ENCODE measurements at regions not wholly inside any gene's neighbourhood (a gene's known extent, or its start where the extent isn't known, plus 50 kb on each side); places are given as distances from the start of the nearest gene placed in this dataset.
"Not testable (repeated sequence)": the region's sequence is repeated elsewhere in the genome, so short reads cannot be mapped to it uniquely, and the experiment has no call there.

DNA sequence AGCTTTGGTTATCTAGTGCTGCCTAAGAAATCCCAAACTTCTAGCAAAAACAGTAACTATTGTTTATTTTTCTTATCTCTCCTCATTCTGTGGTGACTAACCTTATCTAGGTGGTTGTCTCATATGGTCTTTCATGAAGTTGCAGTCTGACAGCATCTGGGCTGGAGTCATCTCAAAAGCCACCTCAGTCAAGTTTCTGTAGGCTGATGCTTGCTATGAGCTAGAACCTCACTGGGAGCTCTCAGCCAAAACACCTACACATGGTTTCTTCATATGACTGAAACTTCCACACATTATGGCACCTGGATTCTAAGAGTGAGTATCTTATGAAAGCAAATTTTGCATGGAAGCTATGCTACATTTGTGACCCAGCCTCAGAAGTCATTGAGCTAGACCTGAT, 596.4 kb upstream of the VRK2 start:
- DNase-seq: no peak

DNA sequence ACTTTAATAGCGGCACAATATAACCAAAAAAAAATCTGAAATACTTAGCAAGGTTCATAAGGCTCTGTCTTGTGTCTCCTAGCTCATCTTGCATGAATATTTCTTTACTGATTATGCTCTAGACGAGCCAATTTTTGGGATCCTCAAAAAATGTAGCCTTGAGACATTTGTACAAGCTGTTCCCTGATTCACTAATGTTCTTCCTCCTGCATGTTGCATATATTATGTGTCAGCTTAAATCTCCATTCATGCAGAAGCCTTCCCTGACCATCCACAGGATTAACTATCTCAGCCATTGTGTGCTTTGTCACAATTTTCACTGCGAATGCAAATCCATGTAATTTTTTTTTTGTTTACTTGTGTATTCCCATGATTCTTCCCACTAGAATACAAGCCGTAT, 594.0 kb upstream of the VRK2 start:
- no peak for DNase-seq

DNA sequence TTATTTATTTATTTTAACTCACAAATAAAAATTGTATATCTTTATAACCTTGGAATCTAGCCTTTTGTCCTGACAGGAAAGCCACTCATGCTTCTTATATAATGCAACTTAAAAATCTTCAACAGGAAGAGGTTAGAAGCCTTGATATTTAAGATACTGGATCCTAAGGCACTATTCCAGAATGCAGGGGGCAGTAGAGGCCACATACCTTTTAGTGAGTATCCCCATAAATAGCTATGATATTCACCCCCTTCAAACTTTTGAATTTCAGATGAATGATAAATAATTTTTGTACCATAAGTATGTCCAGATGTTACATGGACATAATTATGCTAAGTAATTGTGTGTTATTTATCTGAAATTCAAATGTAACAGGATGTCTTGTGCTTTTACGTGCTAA, 592.7 kb upstream of the VRK2 start:
- DNase-seq: no peak

DNA sequence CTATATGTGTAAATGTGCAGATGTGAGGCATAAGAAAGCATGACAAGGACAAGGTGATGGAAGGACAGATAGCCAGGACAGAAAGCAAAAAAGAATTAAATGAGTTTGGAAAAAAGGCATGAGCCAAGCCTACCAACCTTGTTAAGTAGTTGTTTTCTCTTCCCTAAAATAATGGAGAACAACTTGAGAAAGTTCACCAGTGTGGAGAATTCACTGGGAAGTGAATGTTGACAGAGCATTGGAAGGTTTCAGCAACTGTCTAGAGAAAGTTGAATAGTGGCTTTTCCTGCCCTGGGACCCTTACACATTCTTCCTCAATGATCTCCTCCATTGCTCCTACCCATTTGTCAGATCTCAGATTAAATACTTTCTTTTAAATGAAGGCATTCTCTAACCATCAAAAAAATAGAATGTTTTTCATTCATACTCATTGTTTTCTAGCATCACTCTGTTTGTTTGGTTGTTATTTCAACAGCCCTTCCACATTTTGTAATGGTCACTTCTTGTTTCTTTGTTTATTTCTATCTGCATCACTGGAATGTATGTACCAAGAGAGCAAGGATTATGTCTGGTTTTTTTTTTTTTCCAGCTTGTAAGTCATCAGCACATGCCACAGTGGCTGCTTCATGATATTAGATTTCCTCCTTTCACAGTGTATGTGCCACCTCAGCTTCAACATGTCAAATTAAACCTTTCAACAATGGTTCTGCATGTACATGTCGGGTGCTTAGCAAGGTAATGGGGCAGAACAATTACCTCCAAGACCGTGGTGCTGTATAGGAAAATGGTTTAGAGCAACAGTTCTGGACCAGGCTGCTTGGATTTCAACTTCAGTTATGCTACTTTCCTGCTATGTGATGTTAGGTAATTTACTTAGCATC, 586.0 kb upstream of the VRK2 start:
- no peak for DNase-seq

DNA sequence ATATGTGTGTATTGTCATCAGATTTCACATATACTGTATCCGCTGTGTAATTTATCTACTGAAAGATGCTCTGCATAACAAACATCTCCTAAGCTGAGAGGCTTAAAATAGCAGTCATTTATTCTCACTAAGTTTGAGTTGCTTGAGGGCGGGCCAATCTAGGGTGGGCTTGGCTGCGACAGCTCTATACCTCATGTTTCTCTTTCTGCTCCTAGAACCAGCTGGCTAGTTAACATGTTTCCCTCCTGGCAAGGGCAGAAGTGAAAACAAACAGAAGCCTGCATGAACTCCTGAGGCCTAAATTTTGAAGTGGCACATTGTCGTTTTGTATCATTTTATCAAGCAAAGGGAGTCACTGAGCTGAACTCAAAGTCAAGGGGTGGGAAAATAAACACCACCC, 585.0 kb upstream of the VRK2 start:
- peak; percentile 10 for DNase-seq

DNA sequence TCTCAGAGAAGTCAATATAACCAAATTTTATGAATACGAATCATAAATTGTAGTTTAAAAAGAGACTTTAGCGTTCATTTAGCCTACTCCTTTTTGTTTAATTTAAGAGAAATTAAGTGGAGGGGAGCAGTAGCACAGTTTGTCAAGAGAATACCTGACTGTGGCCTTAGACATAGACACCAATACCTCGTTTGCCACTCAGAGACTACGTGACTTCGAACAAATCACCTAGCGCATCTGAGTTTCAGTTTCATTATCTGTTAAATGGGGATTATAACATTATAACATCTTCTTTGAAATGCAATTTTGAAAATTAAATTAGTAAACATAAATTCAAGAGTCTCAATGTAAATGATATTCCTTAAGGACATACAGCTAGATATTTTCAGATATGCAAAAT, 581.5 kb upstream of the VRK2 start:
- DNase-seq: no peak

DNA sequence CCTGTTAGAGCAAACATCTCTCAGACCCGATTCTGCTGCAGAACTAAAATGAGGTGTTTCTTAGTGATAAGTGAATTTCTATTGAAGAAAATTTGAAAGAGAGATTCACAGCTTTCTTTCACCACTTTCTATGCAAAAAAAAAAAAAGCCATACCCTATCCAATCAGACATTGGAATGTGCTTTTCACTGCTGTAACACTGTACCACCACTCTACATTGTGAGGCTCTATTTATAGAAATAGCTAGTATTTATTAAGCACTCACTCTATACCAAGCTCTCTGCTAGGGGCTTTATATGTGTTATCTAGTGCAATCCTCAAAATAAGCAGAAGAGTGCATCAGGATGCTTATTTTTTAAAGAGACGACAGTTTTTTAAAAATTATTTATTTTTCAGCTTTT, 580.6 kb upstream of the VRK2 start:
- DNase-seq: no peak

DNA sequence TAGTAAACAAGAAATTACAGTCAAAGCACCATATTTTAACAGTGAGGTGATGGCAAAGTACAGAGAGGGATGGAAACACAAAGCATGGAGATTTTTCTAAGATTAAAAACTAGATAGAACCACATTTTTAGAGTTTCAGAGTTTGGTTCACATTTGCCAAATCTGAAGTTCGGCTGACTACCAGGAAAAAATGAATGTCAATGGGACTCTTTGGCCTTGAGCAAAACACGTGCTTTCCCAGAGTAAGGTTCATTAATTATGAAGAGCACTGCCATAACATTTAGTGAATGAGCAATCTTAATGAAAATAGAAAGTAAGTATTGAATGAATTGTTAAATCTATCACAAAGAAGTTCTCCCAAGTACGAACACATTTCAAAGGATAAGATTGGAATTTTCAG, 571.2 kb upstream of the VRK2 start:
- no peak for DNase-seq

DNA sequence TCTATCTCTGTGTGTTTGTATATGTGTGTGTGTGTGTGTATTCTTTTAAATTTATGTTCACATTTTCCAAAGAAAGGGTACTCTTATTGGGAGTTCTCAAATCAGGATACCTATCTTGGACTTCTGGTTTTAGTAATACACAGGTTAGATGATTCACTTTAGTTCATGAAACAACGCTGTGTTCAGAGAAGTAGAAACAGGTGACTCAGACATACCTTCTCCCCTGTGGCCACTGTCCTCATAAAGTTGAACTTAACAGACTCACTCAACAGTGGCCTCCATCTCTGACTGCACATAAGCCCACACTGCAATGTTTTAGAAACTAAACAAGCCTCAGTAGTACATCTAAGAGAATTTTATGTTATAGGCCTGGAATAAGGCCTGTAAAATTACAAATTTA, 566.6 kb upstream of the VRK2 start:
- DNase-seq: no peak

DNA sequence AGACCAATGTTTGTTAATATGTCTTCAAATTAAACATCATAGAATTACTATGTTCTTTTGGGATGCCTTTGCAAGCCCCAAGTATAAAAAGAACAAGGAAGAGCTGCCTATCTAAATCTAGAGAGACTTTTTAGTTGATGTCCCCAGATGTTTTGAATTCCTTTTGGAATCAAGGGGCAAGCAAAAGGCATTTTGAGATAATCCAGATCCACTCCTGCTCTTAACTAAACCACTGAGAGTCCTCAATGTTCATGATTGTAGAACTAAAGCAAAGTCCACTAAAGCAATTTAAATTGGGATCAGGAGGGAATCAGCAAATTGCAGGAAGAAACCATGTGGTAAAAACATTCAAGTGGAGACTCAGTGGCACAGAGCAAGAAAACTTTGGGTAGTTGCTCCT, 558.5 kb upstream of the VRK2 start:
- no peak for DNase-seq

DNA sequence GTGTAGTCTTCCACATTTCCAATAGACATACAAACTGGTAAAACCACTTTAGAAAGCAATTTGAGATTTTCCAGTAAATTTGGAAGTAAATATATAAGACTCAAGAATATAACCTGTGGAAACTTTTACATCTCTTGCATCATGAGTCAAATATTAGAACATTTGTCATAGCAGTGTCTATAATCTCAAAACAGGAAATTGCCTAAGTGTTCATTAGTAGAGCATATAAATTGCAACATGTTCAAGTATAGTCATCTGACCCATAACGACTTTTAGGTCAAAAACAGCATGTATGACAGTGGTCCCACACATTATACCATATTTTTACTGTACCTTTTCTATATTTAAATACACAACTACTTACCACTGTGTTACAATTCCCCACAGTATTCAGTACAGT, 555.9 kb upstream of the VRK2 start:
- no peak for DNase-seq

DNA sequence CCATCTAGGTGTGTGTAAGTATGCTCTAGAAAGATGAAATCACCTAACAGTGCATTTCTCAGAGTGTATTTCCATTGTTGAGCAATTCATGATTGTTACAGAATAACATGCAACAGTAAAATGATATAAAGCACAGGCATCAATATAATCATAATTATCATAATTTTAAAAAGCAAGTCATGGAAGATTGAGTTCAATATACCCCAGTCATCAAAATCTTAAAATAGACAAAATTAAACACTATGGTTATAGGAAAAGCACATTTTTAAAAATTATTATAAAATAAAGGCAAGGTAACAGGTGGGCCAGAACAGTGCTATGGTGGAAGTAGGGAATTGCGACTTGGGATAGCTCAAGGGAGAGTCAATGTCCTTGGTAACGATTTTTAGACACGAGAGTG, 555.4 kb upstream of the VRK2 start:
- no peak for DNase-seq

DNA sequence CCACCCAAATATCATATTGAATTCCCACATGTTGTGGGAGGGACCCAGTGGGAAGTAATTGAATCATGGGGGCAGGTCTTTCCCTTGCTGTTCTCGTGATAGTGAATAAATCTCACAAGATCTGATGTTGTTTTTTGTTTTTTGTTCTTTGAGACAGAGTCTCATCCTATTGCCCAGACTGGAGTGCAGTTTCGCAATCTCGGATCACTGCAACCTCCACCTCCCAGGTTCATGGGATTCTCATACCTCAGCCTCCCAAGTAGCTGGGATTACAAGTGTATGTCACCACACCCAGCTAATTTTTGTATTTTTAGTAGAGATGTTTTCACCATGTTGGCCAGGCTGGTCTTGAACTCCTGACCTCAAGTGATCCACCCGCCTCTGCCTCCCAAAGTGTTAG, 552.6 kb upstream of the VRK2 start:
- not testable (repeated sequence) for DNase-seq

DNA sequence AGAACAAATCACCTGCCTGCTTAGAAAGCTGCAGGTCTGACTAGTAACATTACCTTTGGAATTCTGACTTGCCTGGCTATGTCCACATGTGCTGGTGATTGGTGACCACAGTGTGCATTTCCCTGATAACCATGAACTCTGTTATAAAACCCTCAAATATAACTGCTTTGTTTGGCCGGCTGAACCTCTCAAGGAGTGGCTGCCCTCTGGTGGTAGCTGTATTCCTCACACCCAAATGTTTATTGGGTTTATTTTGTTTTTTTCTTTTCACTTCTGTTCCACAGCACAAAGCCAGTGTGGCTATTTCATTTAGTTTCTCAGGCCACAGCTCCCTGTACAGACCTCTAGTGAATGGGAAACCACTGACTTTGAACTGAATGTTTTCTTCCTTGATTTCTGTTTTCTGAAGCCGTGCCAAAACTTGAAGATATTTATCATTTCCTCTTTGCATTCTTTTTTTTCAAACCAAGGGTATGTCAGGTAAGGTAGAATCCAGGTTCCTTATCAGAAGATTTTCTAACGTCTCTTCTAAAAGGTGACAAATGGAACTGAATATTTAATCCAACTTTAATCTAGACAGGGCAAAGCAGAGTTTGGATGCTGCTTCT, 549.0 kb upstream of the VRK2 start:
- peak; percentile 57 for DNase-seq

DNA sequence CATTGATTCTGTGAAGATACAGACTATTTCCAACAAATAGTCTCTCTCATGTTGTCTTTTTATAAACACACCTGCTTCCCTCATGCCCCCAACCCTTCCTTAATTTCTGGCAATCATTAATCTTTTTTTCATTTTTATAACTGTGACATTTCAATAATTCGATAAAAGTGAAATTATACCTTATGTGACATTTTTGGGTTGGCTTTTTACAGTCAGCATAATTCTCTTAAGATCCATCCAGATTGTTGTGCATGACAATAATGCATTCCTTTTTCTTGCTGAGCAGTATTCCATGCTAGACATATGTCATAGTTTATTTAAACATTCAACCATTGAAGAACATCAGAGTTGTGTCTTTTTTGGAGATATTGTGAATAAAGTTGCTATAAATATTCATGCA, 541.8 kb upstream of the VRK2 start:
- DNase-seq: no peak

DNA sequence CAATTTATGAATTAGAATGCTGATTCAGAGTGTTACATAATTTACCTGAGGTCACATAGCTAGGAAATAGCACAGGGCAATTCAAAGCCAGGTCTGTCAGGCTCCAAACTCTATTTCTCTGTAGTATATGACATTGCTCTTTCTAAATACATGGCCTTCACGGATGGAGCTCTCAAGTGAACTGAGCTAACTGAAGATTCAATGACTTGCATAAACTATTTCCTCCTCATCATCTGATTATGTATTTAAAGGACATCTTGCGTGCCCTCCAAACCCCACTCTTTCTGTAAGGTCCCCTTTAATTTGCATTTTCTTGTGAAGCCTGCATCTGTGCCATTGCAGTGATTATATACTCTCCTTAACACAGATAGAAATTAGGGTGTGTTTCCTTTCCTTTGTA, 537.4 kb upstream of the VRK2 start:
- DNase-seq: no peak

DNA sequence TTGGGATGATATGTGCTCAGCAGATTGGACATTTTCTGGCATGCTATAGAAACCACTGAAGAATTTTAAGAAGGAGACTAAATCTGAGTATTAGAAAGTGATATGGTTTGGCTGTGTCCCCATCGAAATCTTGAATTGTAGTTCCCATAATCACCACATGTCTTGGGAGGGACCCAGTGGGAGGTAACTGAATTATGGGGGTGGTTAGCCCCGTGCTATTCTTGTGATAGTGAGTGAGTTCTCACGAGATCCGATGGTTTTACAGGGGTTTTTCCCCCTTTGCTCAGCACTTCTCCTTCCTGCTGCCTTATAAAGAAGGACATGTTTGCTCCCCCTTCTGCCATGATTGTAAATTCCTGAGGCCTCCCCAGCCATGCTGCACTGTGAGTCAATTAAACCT, 535.9 kb upstream of the VRK2 start:
- no peak for DNase-seq

DNA sequence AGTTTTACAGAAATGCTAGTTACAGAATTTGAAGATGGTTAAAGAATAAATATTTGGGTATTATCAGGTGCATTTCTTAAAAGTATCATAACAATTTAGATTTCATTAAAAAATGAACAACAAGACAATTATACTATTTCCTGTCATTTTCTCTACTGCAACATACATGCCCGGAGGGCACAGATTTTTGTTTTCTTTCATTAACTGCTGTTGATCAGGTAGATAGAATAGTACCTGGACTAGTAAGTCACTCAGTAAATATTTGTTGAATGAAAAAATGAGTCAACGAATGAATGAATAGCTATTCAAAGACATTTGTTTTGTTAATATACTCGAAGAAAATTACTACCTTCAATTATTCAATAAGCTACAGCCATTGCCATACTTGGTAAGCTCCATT, 531.2 kb upstream of the VRK2 start:
- DNase-seq: no peak

DNA sequence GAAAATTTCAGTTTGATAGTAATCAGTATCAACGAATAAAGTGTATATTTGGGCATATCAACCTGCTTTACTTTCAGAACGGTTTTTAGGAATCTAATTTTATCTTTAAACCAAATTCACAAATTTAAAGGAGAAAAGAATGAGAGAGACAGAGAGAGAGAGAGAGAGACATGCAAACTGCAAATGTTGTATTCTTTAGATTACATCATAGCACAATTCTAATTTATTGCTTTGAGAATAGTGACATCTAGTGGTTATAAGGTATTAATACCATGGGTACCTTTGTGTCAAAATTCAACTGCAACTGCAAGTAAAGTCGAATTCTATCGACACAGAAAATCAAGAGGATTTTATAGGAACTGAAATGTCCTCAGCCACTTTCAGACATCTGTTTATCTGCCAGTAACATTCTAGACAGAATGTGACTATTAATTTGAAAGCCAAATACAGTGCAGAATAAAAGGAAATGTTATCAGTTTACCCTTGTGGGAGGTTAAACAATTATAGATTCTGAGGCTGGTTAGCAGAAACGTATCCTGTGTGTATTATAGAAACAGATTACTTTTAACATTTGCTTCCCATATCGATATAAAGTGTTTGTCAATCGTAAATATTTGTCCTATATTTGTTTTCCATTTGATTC, 529.8 kb upstream of the VRK2 start:
- peak; percentile 55 for DNase-seq

DNA sequence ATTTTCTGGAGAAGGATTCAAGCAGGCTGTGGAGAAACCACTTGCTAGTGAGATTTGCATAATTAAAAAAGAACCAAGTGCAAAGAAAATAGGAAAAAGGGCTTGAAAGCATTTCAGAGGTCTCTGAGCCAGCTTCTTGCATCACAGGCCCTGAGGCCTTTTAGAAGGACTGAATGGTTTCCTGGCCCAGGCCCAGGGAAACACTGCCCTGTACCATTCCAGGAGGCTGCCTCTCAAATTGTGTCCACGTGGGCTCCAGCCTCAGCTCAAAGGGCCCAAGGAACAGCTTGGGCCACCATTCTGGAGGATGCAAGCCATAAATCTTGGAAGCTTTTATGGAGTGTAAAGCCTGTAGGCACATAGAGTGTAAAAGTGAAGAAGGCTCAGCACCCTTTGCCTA, 523.3 kb upstream of the VRK2 start:
- no peak for DNase-seq

DNA sequence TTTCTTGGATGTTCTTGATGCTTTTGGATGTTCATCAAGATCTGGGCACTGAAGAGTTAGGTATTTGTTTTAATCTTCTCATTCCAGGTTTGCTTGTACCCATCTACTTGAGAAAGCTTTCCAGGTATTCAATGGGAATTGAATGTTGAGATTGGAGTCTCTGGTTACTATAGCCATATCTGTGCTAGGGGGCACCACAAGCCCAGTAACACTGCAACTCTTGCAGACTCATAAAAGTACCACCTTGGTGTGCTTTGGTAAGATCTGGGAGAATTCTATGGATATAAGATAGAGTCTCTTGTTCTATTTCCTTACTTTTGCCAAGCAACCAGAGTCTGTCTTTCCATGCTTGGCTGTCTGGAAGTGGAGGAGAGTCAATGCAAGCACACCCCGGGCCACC, 518.9 kb upstream of the VRK2 start:
- no peak for DNase-seq

DNA sequence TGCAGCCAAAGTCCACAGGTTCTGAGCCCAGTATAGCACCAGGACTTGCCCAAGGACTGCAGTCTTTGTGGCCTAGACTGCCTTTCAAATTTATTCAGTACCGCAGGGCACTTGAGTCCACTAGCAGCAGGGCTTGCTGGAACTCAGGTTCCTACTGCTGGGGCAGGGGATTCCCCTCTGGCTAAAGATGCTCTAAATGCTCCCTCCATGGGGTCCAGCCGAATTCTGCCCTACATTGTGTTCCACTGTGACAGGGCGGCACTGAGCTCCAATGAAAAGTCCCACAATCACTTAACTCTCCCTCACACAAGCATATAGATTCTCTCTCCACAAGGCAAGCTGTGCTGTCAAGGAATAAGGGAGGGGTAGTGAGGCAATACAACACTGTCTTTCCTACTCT, 518.1 kb upstream of the VRK2 start:
- DNase-seq: no peak

DNA sequence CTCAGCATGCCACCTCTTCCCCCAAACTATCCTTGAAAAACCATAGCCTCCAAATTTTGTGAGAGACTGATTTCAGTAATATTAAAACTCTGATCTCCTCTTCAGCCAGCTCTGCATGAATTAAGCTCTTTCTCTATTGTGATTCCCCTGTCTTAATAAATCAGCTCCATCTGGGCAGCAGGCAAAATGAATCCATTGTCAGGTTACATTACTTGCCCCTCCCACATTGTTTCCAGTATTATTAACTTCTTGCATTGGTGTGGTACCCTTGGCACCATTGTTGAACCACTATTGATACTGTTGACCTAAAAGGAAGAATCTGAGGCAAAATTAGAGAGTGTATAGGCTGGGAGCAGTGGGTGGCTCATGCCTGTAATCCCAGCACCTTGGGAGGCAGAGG, 512.2 kb upstream of the VRK2 start:
- DNase-seq: no peak

DNA sequence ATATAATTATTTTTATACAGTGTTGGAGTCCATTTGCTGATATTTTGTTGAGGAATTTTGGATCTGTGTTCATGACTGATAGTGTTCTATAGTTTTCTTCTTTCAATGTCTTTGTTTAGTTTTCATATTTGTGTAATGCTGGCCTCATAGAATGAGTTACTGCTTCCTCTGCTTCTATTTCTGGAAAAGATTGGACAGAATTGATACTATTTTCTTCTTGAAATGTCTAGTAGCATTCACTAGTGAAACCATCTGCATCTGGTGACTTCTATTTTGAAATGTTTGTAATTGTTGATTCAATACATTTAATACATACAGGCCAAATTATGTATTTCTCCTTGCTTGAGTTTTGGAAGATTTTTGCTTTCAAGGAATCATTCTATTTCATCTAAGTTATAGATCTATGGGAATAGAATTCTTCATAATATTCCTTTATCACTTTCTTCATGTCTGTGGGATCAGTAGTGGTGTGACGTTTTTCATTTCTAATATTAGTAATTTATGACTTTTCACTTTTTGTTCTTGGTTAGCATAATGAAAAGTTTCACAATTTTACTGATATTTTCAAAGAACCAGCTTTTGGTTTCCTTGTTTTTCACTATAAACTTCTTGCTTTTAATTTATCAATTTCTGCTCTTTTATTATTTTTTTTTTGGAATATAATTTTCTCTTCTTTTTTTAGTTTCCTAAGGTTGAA, 509.9 kb upstream of the VRK2 start:
- no peak for DNase-seq

Data from NCI-H1694 (cell line).